ENCODE measurements at regions not wholly inside any gene's neighbourhood (a gene's known extent, or its start where the extent isn't known, plus 50 kb on each side); places are given as distances from the start of the nearest gene placed in this dataset.
"Not testable (repeated sequence)": the region's sequence is repeated elsewhere in the genome, so short reads cannot be mapped to it uniquely, and the experiment has no call there.

GRCh38 chr5:74462356-74462755 is 178.2 kb downstream of the ENC1 start:
- no peak for DNase-seq (ENCODE audit: low read depth in 2 of 2)

- DNase-seq (ENCODE audit: low read depth in 2 of 2): no peak
Observed at GRCh38 chr5:74461251-74461650, 179.3 kb downstream of the ENC1 start.

- DNase-seq (ENCODE audit: low read depth in 2 of 2): no peak
Observed at GRCh38 chr5:74460694-74461093, 179.8 kb downstream of the ENC1 start.

- no peak for DNase-seq (ENCODE audit: low read depth in 2 of 2)
Observed at GRCh38 chr5:74459984-74460383, 180.5 kb downstream of the ENC1 start.

- no peak for DNase-seq (ENCODE audit: low read depth in 2 of 2)
Observed at GRCh38 chr5:74457876-74458275, 182.7 kb downstream of the ENC1 start.

- DNase-seq (ENCODE audit: low read depth in 2 of 2): no peak
Observed at GRCh38 chr5:74454263-74455030, 186.1 kb downstream of the ENC1 start.

- DNase-seq (ENCODE audit: low read depth in 2 of 2): no peak
Observed at GRCh38 chr5:74452856-74453255, 187.7 kb downstream of the ENC1 start.

- DNase-seq (ENCODE audit: low read depth in 2 of 2): no peak
Observed at GRCh38 chr5:74450095-74450494, 190.4 kb downstream of the ENC1 start.

GRCh38 chr5:74446725-74447241 is 193.7 kb downstream of the ENC1 start:
- no peak for DNase-seq (ENCODE audit: low read depth in 2 of 2)

- DNase-seq (ENCODE audit: low read depth in 2 of 2): no peak
Observed at GRCh38 chr5:74442466-74442865, 198.1 kb downstream of the ENC1 start.

GRCh38 chr5:74441616-74442015 is 198.9 kb downstream of the ENC1 start:
- no peak for DNase-seq (ENCODE audit: low read depth in 2 of 2)

- no peak for DNase-seq (ENCODE audit: low read depth in 2 of 2)
Observed at GRCh38 chr5:74440341-74440740, 200.2 kb downstream of the ENC1 start.

GRCh38 chr5:74437870-74438269 is 202.7 kb downstream of the ENC1 start:
- not testable (repeated sequence) for DNase-seq (ENCODE audit: low read depth in 2 of 2)

- DNase-seq (ENCODE audit: low read depth in 2 of 2): no peak
Observed at GRCh38 chr5:74433896-74434829, 206.4 kb downstream of the ENC1 start.

GRCh38 chr5:74433255-74433895 is 207.2 kb downstream of the ENC1 start:
- DNase-seq (ENCODE audit: low read depth in 2 of 2): no peak

- no peak for DNase-seq (ENCODE audit: low read depth in 2 of 2)
Observed at GRCh38 chr5:74432721-74433120, 207.8 kb downstream of the ENC1 start.

GRCh38 chr5:74432216-74432615 is 208.3 kb downstream of the ENC1 start:
- DNase-seq (ENCODE audit: low read depth in 2 of 2): no peak

GRCh38 chr5:74431290-74431669 is 209.2 kb downstream of the ENC1 start:
- no peak for DNase-seq (ENCODE audit: low read depth in 2 of 2)

- no peak for DNase-seq (ENCODE audit: low read depth in 2 of 2)
Observed at GRCh38 chr5:74430631-74431289, 209.8 kb downstream of the ENC1 start.

- no peak for DNase-seq (ENCODE audit: low read depth in 2 of 2)
Observed at GRCh38 chr5:74429495-74429894, 211.0 kb downstream of the ENC1 start.

- no peak for DNase-seq (ENCODE audit: low read depth in 2 of 2)
Observed at GRCh38 chr5:74428876-74429275, 211.7 kb downstream of the ENC1 start.

- no peak for DNase-seq (ENCODE audit: low read depth in 2 of 2)
Observed at GRCh38 chr5:74428275-74428674, 212.3 kb downstream of the ENC1 start.
